ENCODE measurements at regions not wholly inside any gene's neighbourhood (a gene's known extent, or its start where the extent isn't known, plus 50 kb on each side); places are given as distances from the start of the nearest gene placed in this dataset.

GRCh38 chr13:33763021-33763420 lies 54.9 kb upstream of the RFC3 start:
- H3K36me3 ChIP-seq = no peaks in the 10 kb centered on the region
- no peaks in the 10 kb centered on the region for H3K9me3 ChIP-seq (replicated peaks in 1 of 11)
- no peak overlapping the region for H3K27ac ChIP-seq
- no peaks in the 10 kb centered on the region for H4K20me1 ChIP-seq
- TF ChIP-seq Cebpa-rat (IDR thresholded peaks at IDR 0.05) = no peak
- H3K4me3 ChIP-seq = no peak overlapping the region
- H3K27me3 ChIP-seq = no peaks in the 10 kb centered on the region
- peaks cover 0 to 5% (median 4%) of the 10 kb centered on the region in 10 experiments; a peak in 14 of 20 replicates for H3K4me1 ChIP-seq
- no peak overlapping the region for H3K4me2 ChIP-seq
- H3K9ac ChIP-seq = no peak overlapping the region

- H3K9ac ChIP-seq = no peak overlapping the region
- H3K36me3 ChIP-seq = no peaks in the 10 kb centered on the region
- H3K4me2 ChIP-seq = no peak overlapping the region
- no peaks in the 10 kb centered on the region for H3K9me3 ChIP-seq (replicated peaks in 1 of 11)
- H3K27me3 ChIP-seq = no peaks in the 10 kb centered on the region
- no peaks in the 10 kb centered on the region for H4K20me1 ChIP-seq
- no peak for TF ChIP-seq Cebpa-rat (IDR thresholded peaks at IDR 0.05)
- no peaks in the 10 kb centered on the region for H3K4me1 ChIP-seq
- H3K27ac ChIP-seq = no peak overlapping the region
- H3K4me3 ChIP-seq = no peak overlapping the region
These were observed 53.2 kb upstream of the RFC3 start for GRCh38 chr13:33764716-33765115.

GRCh38 chr13:33766329-33767123 lies 51.4 kb upstream of the RFC3 start:
- no peaks in the 10 kb centered on the region for H3K4me1 ChIP-seq
- H3K27me3 ChIP-seq = no peaks in the 10 kb centered on the region
- H3K27ac ChIP-seq = no peak overlapping the region
- no peak overlapping the region for H3K4me3 ChIP-seq
- TF ChIP-seq Cebpa-rat (IDR thresholded peaks at IDR 0.05) = no peak
- H3K4me2 ChIP-seq = no peak overlapping the region
- no peaks in the 10 kb centered on the region for H4K20me1 ChIP-seq
- no peaks in the 10 kb centered on the region for H3K9me3 ChIP-seq (replicated peaks in 1 of 11)
- H3K9ac ChIP-seq = no peak overlapping the region
- H3K36me3 ChIP-seq = no peaks in the 10 kb centered on the region

GRCh38 chr13:33767140-33767539 lies 50.8 kb upstream of the RFC3 start:
- Histone ChIP-seq H3K4me2 (no peak overlapping the region), H3K9ac (no peak overlapping the region), H3K9me3 (replicated peaks in 1 of 11) (no peaks in the 10 kb centered on the region), H3K4me3 (no peak overlapping the region), H3K4me1 (no peaks in the 10 kb centered on the region), H3K27me3 (no peaks in the 10 kb centered on the region), H3K27ac (no peak overlapping the region), H4K20me1 (no peaks in the 10 kb centered on the region), H3K36me3 (no peaks in the 10 kb centered on the region)
- no peak for TF ChIP-seq Cebpa-rat (IDR thresholded peaks at IDR 0.05)
